Right ventricle myocardium inferior (tissue), 1 donor: ENCODE measurements at regions not wholly inside any gene's neighbourhood (a gene's known extent, or its start where the extent isn't known, plus 50 kb on each side); places are given as distances from the start of the nearest gene placed in this dataset.
"Not testable (repeated sequence)": the region's sequence is repeated elsewhere in the genome, so short reads cannot be mapped to it uniquely, and the experiment has no call there.

Experiments
- ATAC-seq: fragments of 200-7000 bp; cut with Tn5 transposase; one replicate; pipeline ENCODE4 v1.9.1; 2020; ENCODE audit warnings: mild to moderate bottlenecking, moderate library complexity
- DNase-seq: peaks from one replicate; pipeline ENCODE4 v3.0.0; 2021; ENCODE audit errors: missing footprints
- intact Hi-C: fragments of 100-400 bp; cut with DNase I; formaldehyde crosslinking; loops from one replicate; pipeline ENCODE4 v1.11.0; 2022
- donor health status: DM: no; HTN: yes; CAD: no; lungs with severe emphysema.

DNA sequence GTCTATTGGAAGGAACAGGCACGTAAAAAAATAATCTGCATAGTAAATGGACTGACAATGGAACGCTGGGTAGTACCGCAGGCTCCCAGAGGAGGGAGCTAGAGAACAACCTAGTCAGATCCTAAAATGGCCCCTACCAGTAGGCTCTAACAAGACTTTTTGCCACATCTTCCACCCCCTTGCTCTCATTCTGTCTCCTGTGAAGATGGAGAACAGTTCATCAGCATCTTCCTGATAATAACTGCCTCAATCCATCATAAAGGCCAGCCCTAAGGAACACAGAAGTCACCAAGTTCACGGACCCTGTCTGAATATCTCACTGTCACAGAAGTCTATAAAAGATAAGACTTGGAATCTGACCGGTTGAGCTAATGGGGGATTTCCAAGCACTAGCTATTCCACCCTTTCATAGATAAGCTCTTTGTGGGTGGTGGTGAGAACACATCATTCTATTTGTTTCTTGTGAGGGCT is 133.4 kb downstream of the SLC1A3 start:
- DNase-seq (peak; percentile 71), ATAC-seq (peak; percentile 52)
- intact Hi-C loops: loop anchor here (5.0 kb wide), 1 partner anchor 138 kb away; the partner anchor contains the start of gene NIPBL

GRCh38 chr5:36740259-36740898 is 134.0 kb downstream of the SLC1A3 start:
- DNase-seq (no peak), ATAC-seq (no peak)
- intact Hi-C loops: loop anchor here (5.0 kb wide), 1 partner anchor 137 kb away; the partner anchor contains the start of gene NIPBL

- DNase-seq: no peak
- ATAC-seq: no peak
- intact Hi-C loops: loop anchor here (5.0 kb wide), 1 partner anchor 136 kb away; the partner anchor contains the start of gene NIPBL
Measured at GRCh38 chr5:36741128-36741527, 134.7 kb downstream of the SLC1A3 start.

GRCh38 chr5:36743891-36744772 is 132.4 kb upstream of the NIPBL start:
- intact Hi-C loops: loop anchor here (5.0 kb wide), 1 partner anchor 133 kb away; the partner anchor contains the start of gene NIPBL
- DNase-seq (no peak), ATAC-seq (no peak)

- peak; percentile 73 for DNase-seq
- peak; percentile 81 for ATAC-seq
- intact Hi-C loops: loop anchor here (5.0 kb wide), 1 partner anchor 132 kb away; the partner anchor contains the start of gene NIPBL
Measured at GRCh38 chr5:36744773-36745589, 131.6 kb upstream of the NIPBL start.

GRCh38 chr5:36747794-36748193 is 128.8 kb upstream of the NIPBL start:
- intact Hi-C loops, ATAC-seq, DNase-seq: not testable (repeated sequence)

DNA sequence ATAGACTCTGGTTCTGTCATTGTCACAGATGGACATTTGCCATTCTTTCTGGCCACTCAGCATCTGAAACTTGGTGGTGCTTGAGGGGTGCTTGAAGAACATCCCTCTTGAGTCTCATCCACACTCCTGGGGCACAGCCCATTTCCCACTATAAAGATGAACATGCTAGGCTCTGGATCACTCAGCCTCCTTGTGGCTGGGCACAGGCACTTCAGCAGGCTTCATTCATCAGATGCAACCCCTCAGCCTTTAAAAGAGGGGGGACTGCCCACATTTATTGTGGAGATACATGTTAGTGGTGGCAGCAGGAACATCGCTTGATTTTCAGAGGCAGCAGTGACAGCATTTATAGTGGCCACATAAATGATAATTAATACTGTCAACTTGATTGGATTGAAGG is 124.7 kb upstream of the NIPBL start:
- ATAC-seq (no peak), DNase-seq (no peak)
- intact Hi-C loops: no loop called here

DNA sequence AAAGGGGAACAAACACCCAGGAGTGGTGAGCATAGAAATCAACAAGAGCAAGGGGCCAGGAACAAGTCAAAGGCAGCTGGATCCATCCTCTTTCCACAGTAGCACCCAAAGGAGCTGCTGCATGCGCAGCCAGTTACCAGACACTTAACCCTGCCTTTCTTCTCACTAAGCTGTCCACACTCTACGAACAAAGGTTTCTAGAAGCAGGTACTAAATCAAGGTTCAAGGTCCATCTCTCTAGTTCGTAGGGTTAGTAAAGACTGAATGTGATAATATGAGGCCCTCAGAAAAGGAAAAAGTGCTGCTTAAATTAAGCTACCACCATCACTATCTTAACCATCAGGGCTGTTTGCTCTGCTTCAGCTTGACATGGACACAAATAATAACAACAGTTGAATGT is 121.2 kb upstream of the NIPBL start:
- intact Hi-C loops: no loop called here
- no peak for DNase-seq
- no peak for ATAC-seq

DNA sequence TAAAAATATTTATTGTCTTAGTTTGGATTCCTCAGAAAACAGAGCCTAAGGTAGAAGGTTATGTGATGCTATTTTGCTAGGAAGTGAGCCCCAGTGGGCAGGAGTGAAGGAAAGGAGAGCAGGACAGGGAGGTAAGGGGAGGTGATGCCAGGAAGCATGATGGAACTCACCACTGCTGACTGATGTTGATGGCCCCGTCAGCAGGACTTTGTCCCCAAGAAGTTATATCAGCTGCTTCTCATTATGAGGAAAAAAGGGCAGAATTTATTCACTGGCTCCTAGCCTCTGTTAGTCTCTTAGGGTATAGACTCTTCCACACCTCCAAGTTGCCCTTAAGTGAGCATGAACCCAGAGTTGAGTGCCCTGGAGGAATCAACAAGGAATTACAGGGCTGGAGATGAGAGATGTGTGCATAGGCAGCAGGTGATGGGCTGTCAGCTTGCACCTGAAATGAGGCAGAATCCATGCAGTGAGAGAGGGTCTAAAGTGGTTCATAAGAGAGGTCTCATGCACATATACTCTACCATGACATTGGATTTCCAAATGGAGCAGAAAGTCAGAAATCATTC is 120.6 kb upstream of the NIPBL start:
- intact Hi-C loops: no loop called here
- ATAC-seq (no peak), DNase-seq (no peak)

DNA sequence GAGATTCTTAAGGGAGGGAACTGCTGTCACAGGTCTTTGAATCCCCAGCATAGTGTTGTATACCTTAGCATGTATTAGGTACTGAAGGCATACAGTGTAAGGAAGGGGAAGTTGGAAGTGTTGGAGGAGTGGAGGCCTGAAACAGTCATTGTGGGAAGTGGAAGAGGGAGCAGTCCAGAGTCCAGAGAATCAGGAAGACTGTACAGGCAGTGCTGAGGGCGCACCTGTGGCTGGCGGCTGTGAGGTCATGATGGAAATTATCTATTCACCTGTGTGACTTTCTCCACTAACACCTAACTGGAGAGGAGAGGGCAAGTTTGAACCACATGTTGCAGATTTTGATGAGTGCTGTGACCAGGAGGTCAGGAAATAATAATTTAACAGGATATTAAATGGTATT is 119.7 kb upstream of the NIPBL start:
- DNase-seq (no peak), ATAC-seq (no peak)
- intact Hi-C loops: no loop called here

DNA sequence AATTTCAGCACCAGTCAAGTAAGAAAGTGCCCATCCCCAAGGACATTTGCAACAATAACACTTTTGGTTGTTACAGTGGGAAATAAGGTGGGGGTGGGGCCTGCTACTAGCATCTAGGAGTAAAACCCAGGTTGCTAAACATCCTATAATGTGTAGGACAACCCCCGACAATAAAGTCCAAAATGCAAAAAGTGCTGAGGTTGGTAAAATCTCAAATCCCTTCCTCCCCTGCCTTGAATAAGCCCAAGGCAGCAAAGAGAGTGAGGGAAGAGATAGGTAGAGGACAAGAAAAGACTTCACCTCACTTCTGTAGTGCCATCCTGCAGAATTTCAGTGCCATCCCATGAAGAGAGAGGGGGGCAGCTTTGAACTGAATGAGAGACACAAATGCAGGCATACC is 117.5 kb upstream of the NIPBL start:
- DNase-seq (no peak), ATAC-seq (no peak)

GRCh38 chr5:36763454-36763853 is 113.1 kb upstream of the NIPBL start:
- intact Hi-C loops: no loop called here
- no peak for ATAC-seq
- DNase-seq: no peak

More for the DNA sequence above, 117.5 kb upstream of the NIPBL start:
- intact Hi-C loops: no loop called here

- intact Hi-C loops: no loop called here
- DNase-seq (no peak), ATAC-seq (no peak)
Measured at GRCh38 chr5:36765876-36766275, 110.7 kb upstream of the NIPBL start.

DNA sequence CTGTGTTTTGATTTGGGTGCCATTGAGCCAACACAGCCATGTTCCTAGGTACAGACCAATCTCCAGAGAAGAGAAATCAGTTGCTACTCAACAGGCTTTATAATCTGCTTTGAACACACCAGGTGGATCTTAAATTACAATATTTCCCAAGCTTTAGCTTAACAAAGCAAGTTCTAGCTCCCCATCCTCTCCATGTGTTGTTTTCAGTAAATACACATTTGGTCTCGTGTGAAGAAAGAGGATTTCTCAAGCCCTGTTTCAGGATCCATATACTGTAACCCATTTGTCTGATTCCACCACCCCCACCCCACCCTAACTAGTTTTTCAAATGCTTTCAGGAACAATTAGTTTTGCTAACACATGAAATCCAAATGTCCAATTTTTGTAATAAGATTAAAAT is 109.6 kb upstream of the NIPBL start:
- no peak for ATAC-seq

DNA sequence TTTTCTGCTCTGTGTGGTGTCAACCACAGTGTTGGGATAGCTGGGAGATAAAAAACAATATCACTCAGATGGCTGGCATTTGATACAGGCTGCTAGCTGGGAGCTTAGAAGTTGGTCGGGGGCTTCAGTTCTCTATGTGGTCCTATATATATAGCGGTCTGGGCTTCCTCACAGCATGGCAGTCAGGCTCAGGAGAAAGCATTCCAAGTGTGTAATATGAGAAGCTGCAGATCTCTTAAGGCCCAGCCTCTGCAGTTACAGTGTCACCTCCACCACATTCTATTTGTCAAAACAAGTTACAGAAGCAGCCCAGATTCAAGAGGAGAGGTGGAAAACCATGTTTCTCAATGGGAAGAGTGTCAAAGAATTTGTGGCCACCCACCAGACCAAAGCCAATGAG is 108.1 kb upstream of the NIPBL start:
- DNase-seq (no peak), ATAC-seq (no peak)
- intact Hi-C loops: no loop called here

More for the DNA sequence above, 109.6 kb upstream of the NIPBL start:
- no peak for DNase-seq
- intact Hi-C loops: no loop called here

DNA sequence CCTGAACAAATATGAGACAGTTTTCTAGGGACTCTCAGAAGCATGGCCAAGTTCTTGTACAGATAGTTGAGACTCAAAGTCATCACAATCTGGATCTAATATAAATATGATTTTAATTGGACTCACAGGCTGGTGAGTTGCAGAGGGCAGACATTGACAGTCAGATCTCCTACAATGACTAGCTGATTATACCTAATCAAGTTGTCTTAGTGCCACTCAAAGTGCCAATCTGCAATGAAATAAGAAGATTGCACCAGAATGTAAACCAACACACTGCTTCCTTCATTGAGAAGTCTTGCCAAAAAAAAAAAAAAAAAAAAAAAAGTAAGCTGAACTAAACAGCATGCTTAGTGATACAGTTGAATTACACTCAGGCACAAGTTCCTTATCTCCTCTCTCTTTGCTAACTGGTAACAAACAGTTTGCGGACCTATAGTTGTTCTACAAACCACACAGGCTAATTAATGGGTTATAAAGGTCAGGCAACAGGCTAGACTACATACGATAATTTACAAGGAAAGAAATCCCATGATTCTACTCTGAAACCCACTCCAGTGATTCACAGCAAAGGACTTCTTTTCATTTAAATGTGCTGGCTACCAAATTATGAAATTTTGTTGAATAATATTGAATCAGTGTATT is 107.3 kb upstream of the NIPBL start:
- DNase-seq: no peak
- intact Hi-C loops: no loop called here
- no peak for ATAC-seq

DNA sequence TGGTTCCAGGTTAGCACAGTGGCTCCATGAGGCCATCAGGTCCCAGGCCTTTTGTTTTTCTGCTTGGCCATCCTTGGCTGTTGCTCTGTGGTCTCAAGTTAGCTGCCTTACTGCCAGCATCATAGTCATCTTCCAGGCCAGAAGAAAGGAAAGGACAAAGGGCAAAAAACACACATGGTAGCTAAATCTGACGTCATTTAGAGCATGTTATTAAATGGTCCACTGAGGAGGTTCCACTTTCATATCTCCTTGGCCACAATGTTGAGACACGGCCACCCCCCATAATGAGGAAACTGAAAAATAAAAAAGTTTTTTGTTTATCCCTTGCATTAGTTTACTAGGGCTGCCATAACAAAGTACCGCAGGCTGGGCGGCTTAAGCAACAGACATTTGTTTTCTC is 106.4 kb upstream of the NIPBL start:
- intact Hi-C loops: no loop called here
- ATAC-seq (no peak), DNase-seq (no peak)
